GM12892 (cell line): ENCODE measurements at regions not wholly inside any gene's neighbourhood (a gene's known extent, or its start where the extent isn't known, plus 50 kb on each side); places are given as distances from the start of the nearest gene placed in this dataset.

Source experiments
- POLR2A ChIP-seq: IDR thresholded peaks from 2 replicates; pipeline ENCODE4 v1.6.1; 2011; ENCODE audit warnings: low read depth, low read length, control low read depth
- POLR2AphosphoS5 ChIP-seq: IDR thresholded peaks from 2 replicates; pipeline ENCODE4 v1.6.1; 2011; ENCODE audit warnings: low read depth, low read length, control low read depth

GRCh38 chr12:128190614-128191013 lies 76.4 kb upstream of the TMEM132C start:
- TF ChIP-seq POLR2AphosphoS5 (no peak), POLR2A (no peak)
